MM.1S (cell line): ENCODE measurements at regions not wholly inside any gene's neighbourhood (a gene's known extent, or its start where the extent isn't known, plus 50 kb on each side); places are given as distances from the start of the nearest gene placed in this dataset.

Experiments used
- DNase-seq: peaks from one replicate; pipeline ENCODE4 v3.0.0-alpha.2; 2015
- H2AFZ ChIP-seq: fragments of 300-600 bp; sonication (generic); 2 replicates; pipeline ENCODE4 v1.6.0; 2016; ENCODE audit warnings: antibody characterized with exemption, low read length
- H3F3A ChIP-seq: fragments of 300-600 bp; sonication (generic); 2 replicates; pipeline ENCODE4 v1.6.1; 2016; ENCODE audit warnings: mild to moderate bottlenecking, antibody characterized with exemption, low read length, moderate library complexity, mixed read lengths; ENCODE audit not compliant: insufficient read depth
- H3K27ac ChIP-seq: fragments of 300-600 bp; sonication (generic); 2 replicates; pipeline ENCODE4 v1.5.1; 2016; ENCODE audit warnings: mild to moderate bottlenecking, low read length
- H3K27me3 ChIP-seq: fragments of 300-600 bp; sonication (generic); replicated peaks from 2 replicates; pipeline ENCODE4 v1.6.0; 2016; ENCODE audit warnings: low read length; ENCODE audit not compliant: insufficient read depth
- H3K36me3 ChIP-seq: fragments of 300-600 bp; sonication (generic); replicated peaks from 2 replicates; pipeline ENCODE4 v1.6.1; 2016; ENCODE audit warnings: mild to moderate bottlenecking, low read length, mixed read lengths; ENCODE audit not compliant: insufficient read depth
- H3K4me1 ChIP-seq: fragments of 300-600 bp; sonication (generic); 2 replicates; pipeline ENCODE4 v1.6.1; 2016; ENCODE audit warnings: low read length, mixed read lengths
- H3K4me2 ChIP-seq: fragments of 300-600 bp; sonication (generic); 2 replicates; pipeline ENCODE4 v1.6.0; 2016; ENCODE audit warnings: low read depth, low read length
- H3K4me3 ChIP-seq: fragments of 300-600 bp; sonication (generic); 2 replicates; pipeline ENCODE4 v1.5.1; 2016; ENCODE audit warnings: low read length, mixed read lengths
- H3K79me2 ChIP-seq: fragments of 300-600 bp; sonication (generic); 2 replicates; pipeline ENCODE4 v1.6.1; 2016; ENCODE audit warnings: mixed run types, low read length, mixed read lengths
- H3K9ac ChIP-seq: fragments of 300-600 bp; sonication (generic); 2 replicates; pipeline ENCODE4 v1.6.1; 2016; ENCODE audit warnings: low read length, mixed read lengths
- H3K9me2 ChIP-seq: fragments of 300-600 bp; sonication (generic); replicated peaks from 2 replicates; pipeline ENCODE4 v1.6.1; 2016; ENCODE audit warnings: mild to moderate bottlenecking, low read length, mixed read lengths; ENCODE audit not compliant: insufficient read depth
- H3K9me3 ChIP-seq: fragments of 300-600 bp; sonication (generic); replicated peaks from 2 replicates; pipeline ENCODE4 v1.6.1; 2016; ENCODE audit warnings: mild to moderate bottlenecking, low read length, mixed read lengths; ENCODE audit not compliant: insufficient read depth
- H4K20me1 ChIP-seq: fragments of 300-600 bp; sonication (generic); 2 replicates; pipeline ENCODE4 v1.6.1; 2016; ENCODE audit warnings: mild to moderate bottlenecking, low read length, moderate library complexity, mixed read lengths; ENCODE audit not compliant: insufficient read depth
- CTCF ChIP-seq: fragments of 300-600 bp; sonication (generic); IDR thresholded peaks from 2 replicates; pipeline ENCODE4 v1.5.1; 2016; ENCODE audit warnings: antibody characterized with exemption, low read length, mixed read lengths
- EZH2 ChIP-seq: fragments of 300-600 bp; sonication (generic); optimal IDR thresholded peaks from 2 replicates; pipeline ENCODE3; 2017; ENCODE audit warnings: low read depth, mild to moderate bottlenecking, antibody characterized with exemption, low read length, mixed read lengths
- EZH2phosphoT487 ChIP-seq: fragments of 300-600 bp; sonication (generic); IDR thresholded peaks from 2 replicates; pipeline ENCODE4 v1.6.1; 2018; ENCODE audit warnings: antibody characterized with exemption, low read length

GRCh38 chr16:72566174-72566573 lies 394.2 kb upstream of the PMFBP1 start:
- no peak overlapping the region for H3K27ac ChIP-seq
- no peak for DNase-seq
- H3K9ac ChIP-seq = no peak overlapping the region
- H3K27me3 ChIP-seq = no peaks in the 10 kb centered on the region
- no peaks in the 10 kb centered on the region for H3K9me2 ChIP-seq
- no peak overlapping the region for H3K4me2 ChIP-seq
- no peaks in the 10 kb centered on the region for H4K20me1 ChIP-seq
- H3K4me1 ChIP-seq = no peaks in the 10 kb centered on the region
- H3F3A ChIP-seq = no peaks in the 10 kb centered on the region
- no peaks in the 10 kb centered on the region for H3K9me3 ChIP-seq
- no peaks in the 10 kb centered on the region for H3K36me3 ChIP-seq
- H3K4me3 ChIP-seq = no peak overlapping the region
- no peak overlapping the region for H2AFZ ChIP-seq
- TF ChIP-seq EZH2phosphoT487 (no peak), CTCF (no peak), EZH2 (no peak)
- no peaks in the 10 kb centered on the region for H3K79me2 ChIP-seq

- Histone ChIP-seq H3K36me3 (no peaks in the 10 kb centered on the region), H3K4me3 (no peak overlapping the region), H3K4me2 (no peak overlapping the region), H3K27me3 (no peaks in the 10 kb centered on the region), H3K9me3 (no peaks in the 10 kb centered on the region), H3K79me2 (no peaks in the 10 kb centered on the region), H4K20me1 (no peaks in the 10 kb centered on the region), H3F3A (no peaks in the 10 kb centered on the region), H3K9ac (no peak overlapping the region), H3K27ac (no peak overlapping the region), H2AFZ (no peak overlapping the region), H3K4me1 (no peaks in the 10 kb centered on the region), H3K9me2 (no peaks in the 10 kb centered on the region)
- no peak for TF ChIP-seq CTCF
- DNase-seq = no peak
Measured at GRCh38 chr16:72565106-72565505, 393.2 kb upstream of the PMFBP1 start.

DNA sequence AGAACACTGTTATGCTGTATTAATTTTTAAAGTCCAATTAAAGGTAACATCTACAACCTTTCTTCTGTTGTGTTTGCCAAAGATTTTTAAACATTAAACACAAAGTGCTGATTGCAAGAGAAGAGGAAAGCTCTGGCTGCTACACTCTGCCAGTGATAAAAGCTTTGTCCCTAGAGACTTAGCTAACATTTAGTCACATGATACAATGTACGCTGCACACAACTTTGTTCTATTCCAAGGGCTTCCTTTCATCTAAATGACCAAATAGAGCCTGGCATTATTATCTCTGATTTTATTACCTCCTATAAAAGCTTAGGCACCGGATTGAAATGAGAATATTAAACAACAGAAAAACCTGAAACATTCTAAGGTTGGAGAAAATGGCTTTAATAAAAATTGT lies 388.7 kb upstream of the PMFBP1 start:
- TF ChIP-seq CTCF = no peak
- no peak for TF ChIP-seq EZH2phosphoT487
- TF ChIP-seq EZH2 = no peak
- Histone ChIP-seq H3K4me3 (no peak overlapping the region), H3K4me1 (no peaks in the 10 kb centered on the region), H2AFZ (no peak overlapping the region), H3K27ac (no peak overlapping the region), H3K9me3 (no peaks in the 10 kb centered on the region), H3K9ac (no peak overlapping the region), H3K36me3 (no peaks in the 10 kb centered on the region), H3K79me2 (no peaks in the 10 kb centered on the region), H3K4me2 (no peak overlapping the region), H4K20me1 (no peaks in the 10 kb centered on the region), H3K9me2 (no peaks in the 10 kb centered on the region), H3K27me3 (no peaks in the 10 kb centered on the region), H3F3A (no peaks in the 10 kb centered on the region)
- no peak for DNase-seq

GRCh38 chr16:72558501-72558900 lies 386.5 kb upstream of the PMFBP1 start:
- no peak for TF ChIP-seq CTCF
- no peak for TF ChIP-seq EZH2phosphoT487
- no peak for TF ChIP-seq EZH2
- no peaks in the 10 kb centered on the region for H3K36me3 ChIP-seq
- H2AFZ ChIP-seq = no peak overlapping the region
- no peak for DNase-seq
- no peak overlapping the region for H3K9ac ChIP-seq
- no peaks in the 10 kb centered on the region for H3K9me3 ChIP-seq
- no peaks in the 10 kb centered on the region for H3F3A ChIP-seq
- no peaks in the 10 kb centered on the region for H3K27me3 ChIP-seq
- H4K20me1 ChIP-seq = no peaks in the 10 kb centered on the region
- H3K27ac ChIP-seq = no peak overlapping the region
- no peaks in the 10 kb centered on the region for H3K79me2 ChIP-seq
- H3K4me1 ChIP-seq = no peaks in the 10 kb centered on the region
- H3K4me3 ChIP-seq = no peak overlapping the region
- H3K4me2 ChIP-seq = no peak overlapping the region
- no peaks in the 10 kb centered on the region for H3K9me2 ChIP-seq
